NCI-H146 (cell line): ENCODE measurements at regions not wholly inside any gene's neighbourhood (a gene's known extent, or its start where the extent isn't known, plus 50 kb on each side); places are given as distances from the start of the nearest gene placed in this dataset.

Experiments
- DNase-seq: peaks from one replicate; lab custom pipeline; 2025; lab: John Stamatoyannopoulos, UW

DNA sequence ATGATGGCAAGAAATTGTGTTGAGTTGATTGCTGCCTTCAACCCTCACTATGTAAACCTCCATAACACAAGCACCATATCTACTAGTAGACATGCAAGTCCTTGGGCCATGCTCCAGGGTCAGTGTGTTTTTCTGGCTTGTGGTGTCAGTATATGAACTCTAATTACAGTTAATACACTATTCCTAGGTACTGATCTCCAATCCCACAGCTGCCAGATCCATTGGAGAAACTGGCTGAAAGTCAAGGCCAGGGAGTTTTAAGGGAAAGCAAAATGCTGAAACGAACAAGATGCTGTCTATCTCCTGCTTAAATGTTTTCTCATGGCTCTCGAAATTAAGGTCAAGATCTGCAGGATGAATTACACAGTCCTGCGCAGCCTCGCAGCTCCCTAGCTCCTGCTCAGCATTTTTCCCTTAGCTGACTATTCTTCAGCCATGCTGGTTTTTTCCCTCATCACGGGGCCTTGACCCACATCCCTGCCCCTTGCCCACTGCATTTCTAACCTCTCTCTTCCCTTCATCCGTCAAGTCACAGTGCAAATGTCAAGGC, 425.0 kb upstream of the ADAMTS9 start:
- DNase-seq, result no peak

DNA sequence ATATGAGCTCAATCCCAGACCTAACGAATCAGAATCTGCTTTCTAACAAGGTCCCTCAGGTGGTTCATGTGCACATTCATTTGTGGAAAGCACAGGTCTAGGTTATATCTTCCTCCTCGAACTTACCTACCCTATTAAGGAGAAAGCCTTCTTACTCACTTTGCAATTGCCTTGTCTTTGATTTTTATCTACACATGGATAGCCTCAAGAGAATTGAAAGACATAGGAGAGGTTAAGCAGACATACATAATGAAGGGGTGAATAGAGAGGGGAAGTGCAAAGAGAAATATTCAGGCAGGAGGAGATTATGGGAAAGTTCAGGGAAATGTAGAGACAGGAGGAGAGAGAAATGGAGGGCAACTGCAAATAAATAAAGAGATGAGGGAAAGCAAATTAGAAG, 422.9 kb upstream of the ADAMTS9 start:
- DNase-seq, result no peak

- no peak for DNase-seq
Measured at GRCh38 chr3:65109966-65110500, 422.2 kb upstream of the ADAMTS9 start.

DNA sequence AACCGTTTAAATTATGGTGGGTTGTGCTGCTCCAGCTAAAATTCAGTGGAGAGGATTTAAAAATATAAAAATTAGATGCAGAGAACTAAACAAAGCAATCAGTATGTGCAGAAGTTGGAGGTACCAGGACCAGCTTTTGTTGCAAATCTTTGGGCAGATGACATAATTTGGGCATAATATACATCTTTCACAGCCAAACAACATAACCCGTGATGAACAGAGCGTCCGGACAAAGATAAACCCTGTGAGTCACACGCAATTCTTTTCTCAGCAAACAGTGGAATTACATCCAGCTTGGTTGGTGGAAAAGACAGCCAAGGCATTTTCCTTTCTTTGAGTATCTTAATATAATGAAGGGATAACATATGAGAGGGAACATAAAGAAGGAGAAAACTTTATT, 419.4 kb upstream of the ADAMTS9 start:
- no peak for DNase-seq

DNA sequence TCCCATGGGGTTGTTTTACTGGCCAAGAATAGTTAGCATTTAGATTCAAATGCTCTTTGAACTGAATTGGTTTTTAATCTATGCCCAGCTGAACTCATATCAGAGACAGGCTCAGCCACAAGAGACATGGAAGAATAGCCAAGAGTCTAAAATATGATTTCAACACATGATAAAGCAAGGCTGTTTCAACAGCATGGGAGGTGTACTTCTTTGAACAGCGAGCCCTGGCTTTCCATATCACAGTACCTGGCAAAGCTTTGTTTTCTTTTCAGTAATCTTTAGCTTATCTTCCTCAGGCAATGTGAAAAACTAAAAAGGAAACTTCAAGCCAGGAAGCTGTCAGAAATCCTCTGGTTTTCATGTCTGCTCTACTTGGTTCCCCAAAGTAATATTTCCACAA, 413.6 kb upstream of the ADAMTS9 start:
- DNase-seq, result no peak

DNA sequence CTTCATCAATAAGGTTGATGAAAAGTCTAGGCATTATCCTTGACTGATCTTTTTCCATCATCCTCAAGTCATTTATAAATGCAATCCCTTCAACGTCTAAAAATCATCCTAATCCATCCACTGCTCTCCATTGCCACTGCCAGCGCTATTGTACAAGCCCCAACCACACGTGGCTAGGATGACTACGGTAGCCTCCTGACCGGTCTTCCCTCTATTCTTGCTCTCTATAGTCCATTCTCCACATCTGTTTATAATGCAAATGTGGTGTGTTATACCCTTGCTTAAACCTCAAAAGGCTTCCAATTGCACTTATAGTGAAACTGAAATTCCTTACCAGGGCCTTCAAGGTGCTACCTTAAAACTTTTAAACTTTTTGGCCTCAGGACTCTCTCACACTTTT, 410.6 kb upstream of the ADAMTS9 start:
- DNase-seq, result no peak

DNA sequence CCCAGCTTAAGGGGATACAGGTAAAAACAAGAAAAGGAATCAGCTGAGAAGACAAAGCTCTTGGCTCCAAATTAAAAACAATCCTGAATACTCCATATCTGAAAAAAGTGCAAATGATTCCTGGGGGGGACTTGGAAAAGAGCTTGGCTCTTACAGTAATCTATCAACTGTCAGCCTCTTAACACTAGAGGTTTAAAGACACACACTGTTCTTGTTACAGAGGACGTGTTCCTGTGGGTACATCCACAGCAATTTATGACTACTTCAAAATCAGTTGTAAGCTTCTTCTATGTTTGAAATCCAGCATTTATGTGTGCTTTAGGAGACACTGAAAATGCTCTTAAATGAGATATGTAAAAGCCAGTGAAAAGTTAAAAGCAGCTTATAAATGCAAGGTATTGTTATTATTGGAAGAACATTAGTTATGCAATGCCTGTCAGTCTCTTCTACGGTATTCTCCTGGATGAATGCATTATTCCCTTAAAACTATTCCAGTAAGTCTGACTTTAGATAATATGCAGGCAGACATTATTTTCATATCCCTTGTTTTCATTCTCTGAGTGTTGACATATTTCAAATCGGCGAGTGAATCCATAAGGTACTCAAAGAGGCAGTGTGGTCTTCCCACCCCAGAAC, 408.4 kb upstream of the ADAMTS9 start:
- DNase-seq, result no peak

DNA sequence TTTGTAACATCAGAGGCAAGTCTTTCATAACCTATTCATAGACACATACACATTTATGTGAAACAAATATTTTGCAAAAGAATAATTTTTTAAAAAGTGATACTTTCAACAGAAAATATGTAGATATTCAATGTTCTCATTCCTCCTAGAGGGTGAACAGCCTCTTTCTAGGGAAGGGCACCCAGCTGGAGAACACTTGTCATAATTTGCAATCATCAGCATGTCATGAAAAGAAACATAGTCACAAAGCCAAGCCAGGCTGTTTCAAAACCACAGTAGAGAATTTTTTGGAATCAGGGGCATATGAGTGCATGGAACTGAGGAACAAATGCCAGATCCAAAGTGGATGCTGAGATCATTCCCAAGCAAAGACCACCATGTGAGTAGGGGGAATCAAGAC, 406.9 kb upstream of the ADAMTS9 start:
- no peak for DNase-seq

DNA sequence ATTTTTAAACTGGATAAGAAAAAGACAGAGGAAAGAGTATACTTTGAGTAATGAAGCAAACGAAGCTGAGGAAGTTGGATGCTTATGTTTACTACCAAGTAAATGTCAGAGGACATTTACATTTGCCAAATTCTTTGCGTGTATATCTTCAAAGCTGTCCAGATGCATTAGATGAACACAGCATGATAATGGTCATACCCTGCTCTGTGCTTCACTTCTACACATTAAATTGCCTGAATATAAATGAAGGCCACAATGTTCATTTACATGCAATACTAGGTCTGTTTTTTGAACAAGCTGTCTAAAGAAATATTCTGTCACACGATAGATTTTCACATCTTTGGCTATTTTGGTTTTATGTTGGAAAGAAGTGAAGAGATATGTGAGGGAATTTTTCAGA, 405.8 kb upstream of the ADAMTS9 start:
- DNase-seq, result no peak

DNA sequence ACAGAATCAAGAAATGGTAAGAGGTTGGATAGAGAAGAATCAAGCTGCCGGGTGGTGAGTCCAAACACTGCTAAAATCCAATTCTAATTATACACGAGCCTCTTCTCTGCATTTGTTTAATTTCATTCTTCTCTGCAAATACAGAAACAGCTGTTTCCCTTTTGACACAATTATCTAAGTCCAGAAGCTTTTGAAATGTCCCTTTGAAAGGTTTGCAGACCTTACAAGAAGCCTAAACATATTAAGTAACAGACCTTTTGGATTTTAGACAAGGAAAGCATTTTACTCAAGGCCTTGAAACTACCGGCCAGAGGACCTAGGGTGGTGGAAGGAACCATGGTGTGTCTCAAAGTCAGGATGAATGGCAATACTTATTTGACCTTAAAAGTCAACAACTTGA, 403.8 kb upstream of the ADAMTS9 start:
- no peak for DNase-seq

GRCh38 chr3:65083240-65083639, 395.4 kb upstream of the ADAMTS9 start:
- DNase-seq, result no peak

DNA sequence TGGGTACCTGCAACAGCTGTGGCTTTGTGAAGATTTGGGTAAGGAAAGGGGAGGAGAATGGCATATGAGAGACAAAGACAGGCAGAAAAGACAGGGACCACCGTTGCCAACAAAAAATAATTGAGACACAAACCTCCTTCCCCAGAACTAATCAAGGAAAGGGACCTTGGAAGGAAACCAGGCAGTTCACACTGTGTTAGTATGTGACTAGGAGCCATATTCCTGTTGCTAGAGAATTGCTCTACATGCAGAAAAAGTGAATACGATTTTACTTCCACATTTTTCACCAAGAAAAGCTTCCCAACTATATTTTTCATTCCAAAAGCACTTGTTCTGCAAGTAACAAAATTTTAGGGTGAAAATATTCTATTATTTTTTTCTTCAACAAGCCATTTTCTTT, 393.7 kb upstream of the ADAMTS9 start:
- no peak for DNase-seq

- no peak for DNase-seq
Measured at GRCh38 chr3:65080432-65080831, 392.6 kb upstream of the ADAMTS9 start.

DNA sequence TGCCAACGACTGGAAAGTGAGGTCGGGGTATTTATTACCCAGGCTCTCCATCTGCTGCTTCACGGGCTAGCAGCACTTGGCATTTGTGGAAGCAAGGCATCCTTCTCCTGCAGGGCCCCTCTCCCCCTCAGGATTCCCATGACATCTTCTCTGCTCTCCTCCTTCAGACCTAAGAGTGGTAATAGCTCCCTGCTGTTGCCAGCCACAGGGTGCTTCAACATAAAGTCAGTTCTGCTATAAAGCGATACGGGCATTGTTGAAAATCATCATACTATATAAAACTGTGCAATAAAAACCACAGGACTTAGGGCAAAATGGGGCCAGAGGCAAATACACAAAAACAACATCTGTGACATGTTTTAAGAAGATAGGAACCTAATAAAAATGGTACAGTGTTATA, 391.8 kb upstream of the ADAMTS9 start:
- DNase-seq, result no peak

DNA sequence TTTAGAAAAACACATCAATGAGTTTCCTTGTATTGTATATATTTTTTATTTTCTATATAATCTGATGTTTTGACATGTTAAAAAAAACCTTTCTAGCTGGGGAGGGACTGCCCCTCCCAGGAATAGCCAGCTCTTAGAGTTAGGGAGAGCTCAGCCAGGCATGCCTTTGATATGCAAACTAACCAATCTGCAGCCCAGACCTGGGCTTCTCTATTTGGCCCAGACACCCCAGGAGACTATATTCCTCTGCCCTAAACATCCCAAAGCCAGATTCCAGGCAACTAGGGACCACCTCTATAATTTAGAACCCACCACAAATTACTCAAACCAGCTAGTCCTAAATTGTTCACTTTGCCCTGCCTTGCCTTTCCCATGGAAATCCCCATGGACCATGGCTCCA, 390.9 kb upstream of the ADAMTS9 start:
- DNase-seq, result no peak

GRCh38 chr3:65077124-65077523, 389.3 kb upstream of the ADAMTS9 start:
- no peak for DNase-seq

GRCh38 chr3:65070968-65071367, 383.2 kb upstream of the ADAMTS9 start:
- no peak for DNase-seq

GRCh38 chr3:65060904-65061303, 373.1 kb upstream of the ADAMTS9 start:
- DNase-seq, result no peak

DNA sequence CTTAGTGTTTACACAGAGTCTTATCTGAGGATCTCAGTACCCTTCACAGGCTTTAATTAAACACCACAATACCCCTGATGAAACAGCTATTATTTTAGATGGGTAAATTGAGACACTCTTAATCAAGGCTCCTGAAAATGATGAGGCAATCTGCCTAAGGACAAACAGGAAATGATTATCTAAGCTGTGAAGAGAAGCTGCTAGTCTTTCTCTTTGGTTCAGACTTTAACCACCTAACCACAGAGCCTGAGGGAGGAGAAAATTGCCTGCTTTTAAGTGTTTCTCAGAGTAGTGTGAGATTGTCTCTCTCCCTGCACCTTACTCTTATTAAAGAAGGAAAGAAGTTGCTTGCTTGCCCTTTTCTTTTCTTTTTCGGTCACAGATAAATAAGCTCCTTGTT, 364.3 kb upstream of the ADAMTS9 start:
- no peak for DNase-seq

DNA sequence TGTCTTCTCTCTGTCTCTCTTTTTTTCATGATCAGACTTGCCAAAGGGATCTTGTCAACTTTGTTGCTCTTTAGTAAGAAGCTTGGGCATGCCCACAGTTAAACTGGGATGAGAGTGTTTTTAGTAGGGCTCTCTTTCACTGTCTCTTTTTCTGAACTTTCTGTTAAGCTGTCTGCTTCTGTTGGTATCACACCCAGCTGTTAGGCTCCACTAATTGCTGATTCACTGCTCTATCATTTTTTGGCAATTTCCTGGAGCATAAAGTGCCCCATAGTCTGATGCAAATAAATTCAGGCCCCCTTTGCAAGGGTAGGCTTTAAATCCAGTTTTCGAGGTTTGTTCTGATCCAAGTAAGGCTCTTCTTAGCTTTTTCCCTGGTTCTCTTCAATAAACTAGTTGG, 360.4 kb upstream of the ADAMTS9 start:
- no peak for DNase-seq

DNA sequence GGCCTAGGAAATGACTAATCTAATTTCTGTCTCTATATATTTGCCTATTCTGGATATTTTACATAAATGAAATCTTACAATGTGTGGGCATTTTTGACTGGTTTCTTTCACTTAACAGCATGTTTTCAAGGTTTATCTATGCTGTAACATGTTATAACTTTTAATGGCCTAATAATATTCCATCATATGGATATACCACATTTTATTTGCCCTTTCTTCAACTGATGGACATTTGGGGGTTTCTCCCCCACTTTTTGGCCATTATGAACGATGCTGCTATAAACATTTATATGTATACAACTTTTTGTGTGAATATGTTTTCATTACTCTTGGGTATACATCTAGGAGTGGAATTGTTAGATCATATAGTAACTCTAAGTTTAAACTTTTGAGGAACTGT, 357.3 kb upstream of the ADAMTS9 start:
- no peak for DNase-seq

DNA sequence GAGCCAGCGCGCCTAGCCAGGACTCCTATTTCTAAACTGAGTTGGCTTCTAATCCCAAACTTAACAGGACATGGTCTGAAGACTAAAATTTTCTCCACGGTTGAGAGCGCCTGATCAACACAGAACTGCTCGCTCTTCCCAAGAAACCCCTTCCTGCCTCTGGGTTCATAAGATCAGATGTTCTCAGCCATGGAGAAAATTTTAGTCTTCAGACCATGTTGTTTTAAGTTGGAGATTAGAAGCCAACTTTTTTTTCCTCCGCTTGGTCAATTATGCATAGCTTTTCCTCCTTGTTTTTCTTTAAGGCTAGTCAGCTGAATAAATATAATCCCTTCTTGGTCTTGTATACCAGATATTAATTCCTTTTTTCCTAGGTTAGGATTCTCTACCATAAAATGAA, 356.6 kb upstream of the ADAMTS9 start:
- DNase-seq, result no peak

DNA sequence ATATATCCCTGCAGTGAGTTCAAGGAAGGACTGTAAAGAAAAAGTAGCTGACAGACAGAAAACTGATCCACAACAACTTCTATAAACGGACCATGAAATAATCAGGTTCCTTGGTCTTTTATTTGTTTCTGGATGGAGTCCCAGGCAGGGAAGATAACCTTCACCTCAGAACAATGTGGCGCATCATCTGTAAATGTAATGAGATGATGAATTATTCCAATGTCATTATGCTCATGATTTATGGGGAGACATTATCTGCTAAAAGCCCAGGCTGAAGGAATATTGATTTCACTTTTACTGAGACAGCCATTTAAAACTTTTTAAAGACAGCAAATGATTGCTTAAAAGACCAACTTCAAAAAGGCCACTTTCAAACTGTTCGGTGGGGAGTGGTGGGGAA, 354.9 kb upstream of the ADAMTS9 start:
- no peak for DNase-seq

- no peak for DNase-seq
Measured at GRCh38 chr3:65039754-65040210, 352.0 kb upstream of the ADAMTS9 start.
